ENCODE measurements at regions not wholly inside any gene's neighbourhood (a gene's known extent, or its start where the extent isn't known, plus 50 kb on each side); places are given as distances from the start of the nearest gene placed in this dataset.
"Not testable (repeated sequence)": the region's sequence is repeated elsewhere in the genome, so short reads cannot be mapped to it uniquely, and the experiment has no call there.

- not testable (repeated sequence) for TF ChIP-seq CTCF (IDR thresholded peaks at IDR 0.05; ENCODE audit: insufficient read depth, low read length); POLR2AphosphoS5 (IDR thresholded peaks at IDR 0.05; ENCODE audit: low read depth); REST (IDR thresholded peaks at IDR 0.05; ENCODE audit: insufficient replicate concordance, low read depth); GABPA (IDR thresholded peaks at IDR 0.05; ENCODE audit: low read depth); SPI1 (IDR thresholded peaks at IDR 0.05; ENCODE audit: borderline replicate concordance, low read depth)
Measured at GRCh38 chr7:131933219-131933618, 376.8 kb upstream of the PODXL start.
